A549 (cell line): ENCODE measurements at regions not wholly inside any gene's neighbourhood (a gene's known extent, or its start where the extent isn't known, plus 50 kb on each side); places are given as distances from the start of the nearest gene placed in this dataset.

Source experiments
- ATAC-seq, 2 experiments: fragments of 200-7000 bp in 1 of 2; fragments of >200 bp in 1 of 2; cut with Nextera tagmentation in 1 of 2; cut with Tn5 transposase in 1 of 2; 3 replicates each; pipeline versions ENCODE4 v1.8.0 to v1.9.1; 2018 to 2020; ENCODE audit warnings: mild to moderate bottlenecking in 1 of 2, moderate library complexity in 1 of 2
- CTCF ChIA-PET: fragments of 300-600 bp; sonication (Branson Sonifier 250); formaldehyde crosslinking; extraction: SDS; loops from one replicate; lab custom pipeline; 2021; ENCODE audit warnings: antibody characterized with exemption, inconsistent platforms; lab: Yijun Ruan, JAX
- POLR2A ChIA-PET: fragments of 350-600 bp; formaldehyde crosslinking; extraction: SDS; loops from one replicate; lab custom pipeline; 2021; ENCODE audit warnings: antibody characterized with exemption, inconsistent platforms; lab: Yijun Ruan, JAX
- DNase-seq, 2 experiments: peaks; one replicate each; pipeline versions ENCODE4 v3.0.0 to v3.0.0-alpha.2; 2011 to 2016; ENCODE audit warnings: low read depth in 1 of 2, low spot score in 1 of 2
- FAIRE-seq: peaks from 2 replicates; lab custom pipeline; 2011; peaks lifted over from hg19 to GRCh38; lab: Jason Lieb, UNC
- H3K27ac ChIP-seq, 2 experiments: fragments of >200 bp; sonication (Bioruptor Twin); formaldehyde crosslinking; 3 replicates each; pipeline ENCODE4 v1.5.1; 2016 to 2017
- H3K4me1 ChIP-seq: fragments of >200 bp; sonication (Bioruptor Twin); formaldehyde crosslinking; 3 replicates; pipeline ENCODE4 v1.6.1; 2016
- H3K4me2 ChIP-seq: fragments of >200 bp; sonication (Bioruptor Twin); formaldehyde crosslinking; 3 replicates; pipeline ENCODE4 v1.6.1; 2016
- H3K4me3 ChIP-seq: fragments of >200 bp; sonication (Bioruptor Twin); formaldehyde crosslinking; 3 replicates; pipeline ENCODE4 v1.5.1; 2016
- H3K9me3 ChIP-seq: fragments of >200 bp; sonication (Bioruptor Twin); formaldehyde crosslinking; 3 replicates; pipeline ENCODE4 v1.6.1; 2016
- BHLHE40 ChIP-seq: IDR thresholded peaks from 2 replicates; pipeline ENCODE4 v1.6.1; 2012; ENCODE audit warnings: low read depth, low read length, inconsistent platforms
- CBX2 ChIP-seq: fragments of 200-600 bp; sonication (generic); IDR thresholded peaks from 2 replicates; pipeline ENCODE4 v1.6.1; 2016; ENCODE audit warnings: low read depth, mild to moderate bottlenecking, borderline replicate concordance
- CHD2 ChIP-seq: fragments of 150-350 bp; IDR thresholded peaks from 2 replicates; pipeline ENCODE4 v1.6.1; 2014; ENCODE audit warnings: low read length; ENCODE audit not compliant: partially characterized antibody
- CHD4 ChIP-seq: fragments of 200-600 bp; sonication (generic); IDR thresholded peaks from 2 replicates; pipeline ENCODE4 v1.6.1; 2016; ENCODE audit warnings: antibody characterized with exemption, mild to moderate bottlenecking, borderline replicate concordance
- FOSB ChIP-seq: fragments of 250-450 bp; sonication (Bioruptor Pico); IDR thresholded peaks from 2 replicates; pipeline ENCODE4 v1.5.0; 2020; ENCODE audit warnings: mild to moderate bottlenecking, moderate library complexity
- FOXS1 ChIP-seq: fragments of 250-450 bp; sonication (Bioruptor Pico); IDR thresholded peaks from 2 replicates; pipeline ENCODE4 v1.5.0; 2020; ENCODE audit warnings: mild to moderate bottlenecking, moderate library complexity
- GATA3 ChIP-seq: IDR thresholded peaks from 2 replicates; pipeline ENCODE4 v1.6.1; 2012; ENCODE audit warnings: borderline replicate concordance
- HOXA7 ChIP-seq: fragments of 250-450 bp; sonication (Bioruptor Pico); IDR thresholded peaks from 2 replicates; pipeline ENCODE4 v1.5.0; 2020; ENCODE audit warnings: mild to moderate bottlenecking, moderate library complexity
- HOXB5 ChIP-seq: fragments of 250-450 bp; sonication (Bioruptor Pico); IDR thresholded peaks from 2 replicates; pipeline ENCODE4 v1.5.0; 2020; ENCODE audit warnings: mild to moderate bottlenecking, moderate library complexity
- JUN ChIP-seq, 2 experiments: fragments of >200 bp; sonication (Bioruptor Twin); formaldehyde crosslinking; IDR thresholded peaks; 2 replicates in 1 of 2; 3 replicates in 1 of 2; pipeline ENCODE4 v1.6.1; 2016 to 2017
- KDM1A ChIP-seq: fragments of 200-600 bp; sonication (generic); IDR thresholded peaks from 2 replicates; pipeline ENCODE4 v1.6.1; 2016; ENCODE audit warnings: low read depth, mild to moderate bottlenecking
- NR3C1 ChIP-seq: fragments of >200 bp; sonication (Bioruptor Twin); formaldehyde crosslinking; IDR thresholded peaks from 3 replicates; pipeline ENCODE4 v1.6.1; 2017
- PBX3 ChIP-seq: IDR thresholded peaks from 2 replicates; pipeline ENCODE4 v1.6.1; 2012
- RAD21 ChIP-seq, 2 experiments: fragments of >200 bp in 1 of 2; sonication (Bioruptor Twin) in 1 of 2; formaldehyde crosslinking in 1 of 2; IDR thresholded peaks in 1 of 2; conservative IDR thresholded peaks in 1 of 2; 2 replicates in 1 of 2; 3 replicates in 1 of 2; pipeline ENCODE4 v1.6.1; 2012 to 2018; ENCODE audit warnings: inconsistent platforms in 1 of 2
- REST ChIP-seq: fragments of 200-600 bp; sonication (generic); IDR thresholded peaks from 2 replicates; pipeline ENCODE4 v1.6.1; 2016; ENCODE audit warnings: antibody characterized with exemption, mild to moderate bottlenecking, moderate library complexity
- SMC3 ChIP-seq: fragments of >200 bp; sonication (Bioruptor Twin); formaldehyde crosslinking; IDR thresholded peaks from 3 replicates; pipeline ENCODE4 v1.6.1; 2018; ENCODE audit warnings: inconsistent platforms
- ZNF302 ChIP-seq: fragments of 250-450 bp; sonication (Bioruptor Pico); IDR thresholded peaks from 2 replicates; pipeline ENCODE4 v1.9.0; 2021; ENCODE audit warnings: inconsistent platforms, mild to moderate bottlenecking, moderate library complexity
- ZSCAN20 ChIP-seq: fragments of 250-450 bp; sonication (Bioruptor Pico); IDR thresholded peaks from 2 replicates; pipeline ENCODE4 v1.8.0; 2022; ENCODE audit warnings: mild to moderate bottlenecking, moderate library complexity
- WGBS: methylation state at CpG from one replicate; pipeline ENCODE4 v1.1.6; 2017; ENCODE audit errors: missing lambda C conversion rate; 5-methylcytosine and 5-hydroxymethylcytosine counted together
- TF ChIP-seq, protein P1 (sequence below): fragments of >200 bp; sonication (Bioruptor Twin); formaldehyde crosslinking; IDR thresholded peaks from 3 replicates; pipeline ENCODE4 v1.5.1; 2016
- TF ChIP-seq, protein P2 (sequence below): fragments of 150-350 bp; IDR thresholded peaks from 2 replicates; pipeline ENCODE4 v1.6.1; 2014; ENCODE audit warnings: low read depth, mild to moderate bottlenecking, low read length
- TF ChIP-seq, protein P3 (sequence below): IDR thresholded peaks from 2 replicates; pipeline ENCODE4 v1.6.1; 2012; ENCODE audit warnings: low read depth, borderline replicate concordance
- TF ChIP-seq, protein P4 (sequence below): fragments of >200 bp; sonication (Bioruptor Twin); formaldehyde crosslinking; IDR thresholded peaks from 2 replicates; pipeline ENCODE4 v1.6.1; 2016

GRCh38 chr9:4923141-4923540, 61.9 kb upstream of the JAK2 start:
- CTCF ChIA-PET, result interaction anchor here (0.6 to 3.7 kb wide), 11 partner anchors 10 to 170 kb away, joined by 3 to 36 read pairs (median 5); partner anchors contain the start of gene RCL1
- Histone ChIP-seq H3K4me2 (no peak overlapping the region), H3K27ac (no peak overlapping the region)
- TF ChIP-seq SMC3 (no peak), FOXS1 (CRISPR knock-in tag) (no peak), KDM1A (no peak), CBX2 (no peak)
- TF ChIP-seq, all 56 proteins: peak for 0
- DNase-seq (no peak), ATAC-seq (no peak), FAIRE-seq (no peak)
- Histone ChIP-seq H3K9me3 (no peaks in the 10 kb centered on the region), H3K4me3 (no peak overlapping the region), H3K4me1 (no peaks in the 10 kb centered on the region)
- POLR2A ChIA-PET, result no interaction called here
- WGBS, result 52% methylated on average over 1 of the region's 1 CpG

DNA sequence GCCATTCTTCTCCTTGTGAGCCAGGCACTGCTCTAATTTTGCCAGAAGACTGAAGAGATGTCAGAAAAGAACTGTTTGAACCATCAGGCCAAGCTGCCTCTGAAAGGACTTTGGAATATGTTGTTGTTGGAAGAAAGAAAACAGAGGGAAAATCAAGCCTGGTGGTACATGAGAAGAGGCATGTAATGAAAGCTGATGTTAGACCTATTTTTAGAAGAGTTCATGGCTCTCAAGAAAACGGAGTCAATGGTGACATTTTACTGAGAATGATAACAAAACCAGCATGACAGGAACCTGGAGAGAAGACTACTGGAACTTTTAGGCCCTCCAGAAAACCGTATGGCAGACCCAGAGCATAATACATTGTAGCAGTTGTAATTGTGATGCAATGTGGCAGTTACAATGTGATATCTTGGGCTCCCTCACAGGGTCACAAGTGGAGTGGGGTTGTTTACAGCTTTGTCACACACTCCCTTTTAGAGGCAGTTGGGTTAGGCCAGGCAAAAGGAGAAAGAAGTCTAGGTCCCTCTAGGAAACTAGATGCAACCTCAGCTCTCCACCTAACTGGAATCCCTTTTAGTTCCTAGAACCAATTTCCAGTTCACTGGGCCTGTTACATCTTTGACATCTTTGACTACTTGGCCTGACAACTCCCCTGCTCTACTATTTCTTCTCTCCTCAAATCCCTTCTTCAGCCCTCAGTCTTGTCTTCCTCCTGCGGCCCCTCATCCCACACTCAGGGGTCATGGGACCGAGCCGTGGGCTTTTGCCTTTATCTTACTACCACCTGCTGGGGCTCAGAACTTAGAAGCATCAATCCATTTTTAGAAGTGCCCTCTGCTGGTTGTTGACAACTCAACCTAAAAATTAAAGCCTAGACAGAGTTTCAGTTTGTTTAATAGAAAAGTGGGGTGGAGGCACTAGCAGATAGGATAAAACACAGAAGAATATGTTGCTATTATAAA, 61.2 kb upstream of the JAK2 start:
- no peak overlapping the region for H3K4me3 ChIP-seq
- DNase-seq, result peak; percentile 32 to 36
- peak; percentile 83 for TF ChIP-seq SMC3
- TF ChIP-seq BHLHE40, result no peak
- no peak for TF ChIP-seq NR3C1
- TF ChIP-seq, protein P1, sequence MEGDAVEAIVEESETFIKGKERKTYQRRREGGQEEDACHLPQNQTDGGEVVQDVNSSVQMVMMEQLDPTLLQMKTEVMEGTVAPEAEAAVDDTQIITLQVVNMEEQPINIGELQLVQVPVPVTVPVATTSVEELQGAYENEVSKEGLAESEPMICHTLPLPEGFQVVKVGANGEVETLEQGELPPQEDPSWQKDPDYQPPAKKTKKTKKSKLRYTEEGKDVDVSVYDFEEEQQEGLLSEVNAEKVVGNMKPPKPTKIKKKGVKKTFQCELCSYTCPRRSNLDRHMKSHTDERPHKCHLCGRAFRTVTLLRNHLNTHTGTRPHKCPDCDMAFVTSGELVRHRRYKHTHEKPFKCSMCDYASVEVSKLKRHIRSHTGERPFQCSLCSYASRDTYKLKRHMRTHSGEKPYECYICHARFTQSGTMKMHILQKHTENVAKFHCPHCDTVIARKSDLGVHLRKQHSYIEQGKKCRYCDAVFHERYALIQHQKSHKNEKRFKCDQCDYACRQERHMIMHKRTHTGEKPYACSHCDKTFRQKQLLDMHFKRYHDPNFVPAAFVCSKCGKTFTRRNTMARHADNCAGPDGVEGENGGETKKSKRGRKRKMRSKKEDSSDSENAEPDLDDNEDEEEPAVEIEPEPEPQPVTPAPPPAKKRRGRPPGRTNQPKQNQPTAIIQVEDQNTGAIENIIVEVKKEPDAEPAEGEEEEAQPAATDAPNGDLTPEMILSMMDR, result peak; percentile 63
- no peak for TF ChIP-seq ZSCAN20 (CRISPR knock-in tag)
- peak; percentile 64 to 67 for TF ChIP-seq RAD21 (conservative IDR thresholded peaks at IDR 0.05 in 1 of 2, IDR thresholded peaks at IDR 0.05 in 1 of 2)
- CTCF ChIA-PET, result interaction anchor here (0.6 to 3.7 kb wide), 22 partner anchors 8 to 535 kb away, joined by 3 to 36 read pairs (median 4); partner anchors contain the start of gene RCL1
- POLR2A ChIA-PET, result no interaction called here
- H3K4me1 ChIP-seq, result no peaks in the 10 kb centered on the region
- WGBS, result 23% methylated on average over 5 of the region's 5 CpGs
- FAIRE-seq, result no peak
- H3K9me3 ChIP-seq, result no peaks in the 10 kb centered on the region
- H3K4me2 ChIP-seq, result no peak overlapping the region
- peak; percentile 56 to 78; a peak in 3 of 6 replicates for ATAC-seq
- peak overlapping the region in 1 of 2 experiments; percentile 16; a peak in 1 of 6 replicates for H3K27ac ChIP-seq

- ATAC-seq (no peak), DNase-seq (no peak), FAIRE-seq (no peak)
- TF ChIP-seq, protein P2, sequence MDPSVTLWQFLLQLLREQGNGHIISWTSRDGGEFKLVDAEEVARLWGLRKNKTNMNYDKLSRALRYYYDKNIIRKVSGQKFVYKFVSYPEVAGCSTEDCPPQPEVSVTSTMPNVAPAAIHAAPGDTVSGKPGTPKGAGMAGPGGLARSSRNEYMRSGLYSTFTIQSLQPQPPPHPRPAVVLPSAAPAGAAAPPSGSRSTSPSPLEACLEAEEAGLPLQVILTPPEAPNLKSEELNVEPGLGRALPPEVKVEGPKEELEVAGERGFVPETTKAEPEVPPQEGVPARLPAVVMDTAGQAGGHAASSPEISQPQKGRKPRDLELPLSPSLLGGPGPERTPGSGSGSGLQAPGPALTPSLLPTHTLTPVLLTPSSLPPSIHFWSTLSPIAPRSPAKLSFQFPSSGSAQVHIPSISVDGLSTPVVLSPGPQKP, result no peak
- TF ChIP-seq, protein P3, sequence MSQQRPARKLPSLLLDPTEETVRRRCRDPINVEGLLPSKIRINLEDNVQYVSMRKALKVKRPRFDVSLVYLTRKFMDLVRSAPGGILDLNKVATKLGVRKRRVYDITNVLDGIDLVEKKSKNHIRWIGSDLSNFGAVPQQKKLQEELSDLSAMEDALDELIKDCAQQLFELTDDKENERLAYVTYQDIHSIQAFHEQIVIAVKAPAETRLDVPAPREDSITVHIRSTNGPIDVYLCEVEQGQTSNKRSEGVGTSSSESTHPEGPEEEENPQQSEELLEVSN, result no peak
- TF ChIP-seq SMC3 (no peak), GATA3 (no peak), ZNF302 (CRISPR knock-in tag) (no peak), PBX3 (no peak), CHD2 (no peak), HOXB5 (CRISPR knock-in tag) (no peak), REST (no peak), HOXA7 (CRISPR knock-in tag) (no peak), FOSB (no peak), JUN (IDR thresholded peaks at IDR 0.05) (no peak), CHD4 (no peak)
- TF ChIP-seq, protein P4, sequence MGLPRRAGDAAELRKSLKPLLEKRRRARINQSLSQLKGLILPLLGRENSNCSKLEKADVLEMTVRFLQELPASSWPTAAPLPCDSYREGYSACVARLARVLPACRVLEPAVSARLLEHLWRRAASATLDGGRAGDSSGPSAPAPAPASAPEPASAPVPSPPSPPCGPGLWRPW, result no peak
- POLR2A ChIA-PET, result no interaction called here
- peaks cover 11% of the 10 kb centered on the region for H3K4me1 ChIP-seq
- WGBS, result 94% methylated on average over 2 of the region's 2 CpGs
- no peaks in the 10 kb centered on the region for H3K9me3 ChIP-seq
- H3K27ac ChIP-seq, result no peak overlapping the region
- H3K4me2 ChIP-seq, result no peak overlapping the region
- CTCF ChIA-PET, result interaction anchor here (3.6 kb wide), 1 partner anchor 164 kb away, joined by 15 read pairs; no protein-coding TSS in a partner anchor
- no peak overlapping the region for H3K4me3 ChIP-seq
Measured at GRCh38 chr9:4926239-4926638, 58.8 kb upstream of the JAK2 start.
